KOPT-K1 (cell line): ENCODE measurements at regions not wholly inside any gene's neighbourhood (a gene's known extent, or its start where the extent isn't known, plus 50 kb on each side); places are given as distances from the start of the nearest gene placed in this dataset.

ENCODE experiments used
- H3K27ac ChIP-seq: fragments of 200-600 bp; sonication (generic); 2 replicates; pipeline ENCODE4 v1.5.1; 2016; ENCODE audit warnings: antibody characterized with exemption, mild to moderate bottlenecking, low read depth, low read length; ENCODE audit not compliant: poor library complexity, severe bottlenecking
- H3K36me3 ChIP-seq: fragments of 200-600 bp; sonication (generic); 2 replicates; pipeline ENCODE4 v1.5.1; 2017; ENCODE audit warnings: antibody characterized with exemption, mild to moderate bottlenecking, low read length, moderate library complexity; ENCODE audit not compliant: insufficient read depth
- H3K9me3 ChIP-seq: fragments of 200-600 bp; sonication (generic); 2 replicates; pipeline ENCODE4 v1.5.1; 2017; ENCODE audit warnings: antibody characterized with exemption, low read length, mild to moderate bottlenecking; ENCODE audit not compliant: insufficient read depth, poor library complexity, severe bottlenecking

- no peaks in the 10 kb centered on the region for H3K36me3 ChIP-seq
- peaks cover 4% of the 10 kb centered on the region for H3K9me3 ChIP-seq
- H3K27ac ChIP-seq: no peak overlapping the region
These were observed 431.8 kb downstream of the TBL1XR1 start for GRCh38 chr3:176765382-176765900.

GRCh38 chr3:176759815-176760506 is 437.3 kb downstream of the TBL1XR1 start:
- Histone ChIP-seq H3K36me3 (no peaks in the 10 kb centered on the region), H3K27ac (no peak overlapping the region), H3K9me3 (peaks cover 4% of the 10 kb centered on the region)

- H3K36me3 ChIP-seq: no peaks in the 10 kb centered on the region
- no peak overlapping the region for H3K27ac ChIP-seq
- H3K9me3 ChIP-seq: no peaks in the 10 kb centered on the region
These were observed 439.9 kb downstream of the TBL1XR1 start for GRCh38 chr3:176757429-176757828.

GRCh38 chr3:176755977-176756376 is 441.3 kb downstream of the TBL1XR1 start:
- Histone ChIP-seq H3K9me3 (no peaks in the 10 kb centered on the region), H3K27ac (no peak overlapping the region), H3K36me3 (no peaks in the 10 kb centered on the region)

GRCh38 chr3:176755552-176755951 is 441.7 kb downstream of the TBL1XR1 start:
- Histone ChIP-seq H3K9me3 (no peaks in the 10 kb centered on the region), H3K27ac (no peak overlapping the region), H3K36me3 (no peaks in the 10 kb centered on the region)

GRCh38 chr3:176741664-176742047 is 455.6 kb downstream of the TBL1XR1 start:
- no peaks in the 10 kb centered on the region for H3K36me3 ChIP-seq
- no peaks in the 10 kb centered on the region for H3K9me3 ChIP-seq
- no peak overlapping the region for H3K27ac ChIP-seq

- H3K9me3 ChIP-seq: no peaks in the 10 kb centered on the region
- H3K27ac ChIP-seq: no peak overlapping the region
- H3K36me3 ChIP-seq: no peaks in the 10 kb centered on the region
These were observed 456.2 kb downstream of the TBL1XR1 start for GRCh38 chr3:176740906-176741663.

GRCh38 chr3:176739159-176739558 is 458.1 kb downstream of the TBL1XR1 start:
- Histone ChIP-seq H3K36me3 (no peaks in the 10 kb centered on the region), H3K9me3 (no peaks in the 10 kb centered on the region), H3K27ac (no peak overlapping the region)

GRCh38 chr3:176737480-176738110 is 459.7 kb downstream of the TBL1XR1 start:
- no peaks in the 10 kb centered on the region for H3K9me3 ChIP-seq
- no peaks in the 10 kb centered on the region for H3K36me3 ChIP-seq
- H3K27ac ChIP-seq: no peak overlapping the region

GRCh38 chr3:176734146-176734545 is 463.1 kb downstream of the TBL1XR1 start:
- no peaks in the 10 kb centered on the region for H3K9me3 ChIP-seq
- H3K27ac ChIP-seq: no peak overlapping the region
- H3K36me3 ChIP-seq: no peaks in the 10 kb centered on the region

GRCh38 chr3:176724394-176724759 is 472.9 kb downstream of the TBL1XR1 start:
- Histone ChIP-seq H3K27ac (no peak overlapping the region), H3K36me3 (no peaks in the 10 kb centered on the region), H3K9me3 (no peaks in the 10 kb centered on the region)

- Histone ChIP-seq H3K36me3 (no peaks in the 10 kb centered on the region), H3K27ac (no peak overlapping the region), H3K9me3 (no peaks in the 10 kb centered on the region)
These were observed 473.4 kb downstream of the TBL1XR1 start for GRCh38 chr3:176723758-176724393.

GRCh38 chr3:176714034-176714433 is 483.2 kb downstream of the TBL1XR1 start:
- Histone ChIP-seq H3K36me3 (no peaks in the 10 kb centered on the region), H3K9me3 (no peaks in the 10 kb centered on the region), H3K27ac (no peak overlapping the region)

- Histone ChIP-seq H3K27ac (no peak overlapping the region), H3K36me3 (no peaks in the 10 kb centered on the region), H3K9me3 (no peaks in the 10 kb centered on the region)
These were observed 485.1 kb downstream of the TBL1XR1 start for GRCh38 chr3:176712191-176712590.

GRCh38 chr3:176699288-176699687 is 498.0 kb downstream of the TBL1XR1 start:
- no peaks in the 10 kb centered on the region for H3K36me3 ChIP-seq
- no peak overlapping the region for H3K27ac ChIP-seq
- no peaks in the 10 kb centered on the region for H3K9me3 ChIP-seq
